ENCODE measurements at regions not wholly inside any gene's neighbourhood (a gene's known extent, or its start where the extent isn't known, plus 50 kb on each side); places are given as distances from the start of the nearest gene placed in this dataset.

DNA sequence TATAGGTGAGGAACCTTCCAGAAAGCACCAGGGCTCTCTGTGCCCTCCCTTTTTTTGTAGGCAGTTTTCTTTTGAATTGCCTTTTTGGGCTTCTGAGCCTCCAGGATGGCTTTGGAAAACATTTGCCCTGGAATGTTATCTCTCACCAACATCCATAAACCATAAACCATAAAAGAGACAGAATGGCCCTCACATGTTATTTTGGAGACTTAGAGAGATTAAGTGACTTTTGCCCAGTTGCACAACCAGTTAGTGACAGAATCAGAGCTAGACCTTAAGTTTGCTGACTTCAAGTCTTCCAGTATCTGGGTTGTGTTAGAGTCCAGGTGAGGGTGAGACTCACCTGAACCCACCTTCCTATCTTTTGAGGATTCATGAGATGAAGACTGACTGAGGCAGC is 153.0 kb upstream of the STX18 start:
- ChIA-PET POLR2A (no interaction called here), CTCF (interaction anchor here (0.6 kb wide), 1 partner anchor 514 kb away, joined by 3 read pairs; no protein-coding TSS in a partner anchor)
- H3K4me3 ChIP-seq (replicated peaks in 1 of 3; ENCODE audit: insufficient read depth in 1 of 3, low read depth in 1 of 3, low read length in 3 of 3), result no peak overlapping the region
- no peaks in the 10 kb centered on the region for H3K4me1 ChIP-seq (ENCODE audit: control insufficient read depth, extremely low read depth, insufficient read depth, low read length)
- no peaks in the 10 kb centered on the region for H3K9me1 ChIP-seq (replicated peaks; ENCODE audit: control insufficient read depth, extremely low read depth, insufficient read depth, low read length)
- H3K79me2 ChIP-seq (ENCODE audit: control insufficient read depth, insufficient read depth, low read length), result no peaks in the 10 kb centered on the region
- H3K9me3 ChIP-seq (replicated peaks; ENCODE audit: control insufficient read depth, insufficient read depth, low read length), result no peaks in the 10 kb centered on the region
- no TSS peak for BruUV-seq (replicated peaks)
- H3K27me3 ChIP-seq (ENCODE audit: control insufficient read depth in 2 of 2, insufficient read depth in 2 of 2, low read length in 2 of 2), result no peaks in the 10 kb centered on the region
- TF ChIP-seq FOS (IDR thresholded peaks at IDR 0.05; ENCODE audit: borderline replicate concordance, insufficient read depth, low read length) (no peak), MYC (IDR thresholded peaks at IDR 0.05; ENCODE audit: low read depth, low read length) (no peak), MAX (IDR thresholded peaks at IDR 0.05; ENCODE audit: insufficient read depth, insufficient read length) (no peak), POLR2AphosphoS5 (IDR thresholded peaks at IDR 0.05; ENCODE audit: insufficient read depth, low read depth, low read length) (no peak), EZH2 (IDR thresholded peaks at IDR 0.05; ENCODE audit: borderline replicate concordance, low read depth, low read length, severe bottlenecking) (no peak), JUN (IDR thresholded peaks at IDR 0.05; ENCODE audit: borderline replicate concordance, insufficient read depth, insufficient read length, low read depth) (no peak), GATA2 (IDR thresholded peaks at IDR 0.05; ENCODE audit: insufficient read depth, insufficient read length, low read depth, low read length) (no peak), POLR2A (IDR thresholded peaks at IDR 0.05; ENCODE audit: low read depth, low read length) (no peak)
- TF ChIP-seq, protein P1, sequence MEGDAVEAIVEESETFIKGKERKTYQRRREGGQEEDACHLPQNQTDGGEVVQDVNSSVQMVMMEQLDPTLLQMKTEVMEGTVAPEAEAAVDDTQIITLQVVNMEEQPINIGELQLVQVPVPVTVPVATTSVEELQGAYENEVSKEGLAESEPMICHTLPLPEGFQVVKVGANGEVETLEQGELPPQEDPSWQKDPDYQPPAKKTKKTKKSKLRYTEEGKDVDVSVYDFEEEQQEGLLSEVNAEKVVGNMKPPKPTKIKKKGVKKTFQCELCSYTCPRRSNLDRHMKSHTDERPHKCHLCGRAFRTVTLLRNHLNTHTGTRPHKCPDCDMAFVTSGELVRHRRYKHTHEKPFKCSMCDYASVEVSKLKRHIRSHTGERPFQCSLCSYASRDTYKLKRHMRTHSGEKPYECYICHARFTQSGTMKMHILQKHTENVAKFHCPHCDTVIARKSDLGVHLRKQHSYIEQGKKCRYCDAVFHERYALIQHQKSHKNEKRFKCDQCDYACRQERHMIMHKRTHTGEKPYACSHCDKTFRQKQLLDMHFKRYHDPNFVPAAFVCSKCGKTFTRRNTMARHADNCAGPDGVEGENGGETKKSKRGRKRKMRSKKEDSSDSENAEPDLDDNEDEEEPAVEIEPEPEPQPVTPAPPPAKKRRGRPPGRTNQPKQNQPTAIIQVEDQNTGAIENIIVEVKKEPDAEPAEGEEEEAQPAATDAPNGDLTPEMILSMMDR (IDR thresholded peaks at IDR 0.05; ENCODE audit: extremely low read depth in 1 of 2, insufficient read depth in 1 of 2, low read depth in 1 of 2, low read length in 2 of 2), result no peak
- no peaks in the 10 kb centered on the region for H3K36me3 ChIP-seq (ENCODE audit: control insufficient read depth in 2 of 2, extremely low read depth in 1 of 2, insufficient read depth in 2 of 2, low read length in 2 of 2)
- FAIRE-seq (no peak), DNase-seq (ENCODE audit: low read depth, low spot score) (no peak)
- dilution Hi-C loops (cut with MboI; ENCODE audit: extremely low pct_ligation_motif_present, low sequenced_read_pairs) (no loop called here), intact Hi-C loops (cut with micrococcal nuclease) (no loop called here)
- H3K4me2 ChIP-seq (ENCODE audit: insufficient read depth, low read length), result no peak overlapping the region
- H3K27ac ChIP-seq (ENCODE audit: insufficient read depth, low read depth, low read length), result no peak overlapping the region
- H2AFZ ChIP-seq (ENCODE audit: low read depth, low read length), result no peak overlapping the region
- H3K9ac ChIP-seq (replicated peaks; ENCODE audit: extremely low read depth, insufficient read depth, low read length), result no peak overlapping the region
- H4K20me1 ChIP-seq (replicated peaks; ENCODE audit: control insufficient read depth, extremely low read depth, insufficient read depth, low read length), result no peaks in the 10 kb centered on the region

Measured in endothelial cell of umbilical vein (primary cell).